ENCODE measurements at regions not wholly inside any gene's neighbourhood (a gene's known extent, or its start where the extent isn't known, plus 50 kb on each side); places are given as distances from the start of the nearest gene placed in this dataset.

GRCh38 chr20:4455996-4456395, 206.9 kb upstream of the ADRA1D start:
- Histone ChIP-seq H3K4me1 (ENCODE audit: low read depth) (peaks cover 14% of the 10 kb centered on the region), H3K27me3 (no peaks in the 10 kb centered on the region), H3K36me3 (no peaks in the 10 kb centered on the region), H3K4me3 (no peak overlapping the region), H3K27ac (no peak overlapping the region), H3K9me3 (ENCODE audit: low read depth) (no peaks in the 10 kb centered on the region)
- TF ChIP-seq CTCF (IDR thresholded peaks at IDR 0.05; ENCODE audit: low read depth, low read length) = no peak
- DNase-seq (ENCODE audit: low read depth in 1 of 2, low spot score in 1 of 2) = no peak

- H3K4me3 ChIP-seq = no peak overlapping the region
- no peaks in the 10 kb centered on the region for H3K27me3 ChIP-seq
- TF ChIP-seq CTCF (IDR thresholded peaks at IDR 0.05; ENCODE audit: low read depth, low read length) = no peak
- no peaks in the 10 kb centered on the region for H3K36me3 ChIP-seq
- no peak for DNase-seq (ENCODE audit: low read depth in 1 of 2, low spot score in 1 of 2)
- peaks cover 14% of the 10 kb centered on the region for H3K4me1 ChIP-seq (ENCODE audit: low read depth)
- no peak overlapping the region for H3K27ac ChIP-seq
- H3K9me3 ChIP-seq (ENCODE audit: low read depth) = no peaks in the 10 kb centered on the region
Observed at GRCh38 chr20:4455301-4455701, 206.2 kb upstream of the ADRA1D start.

- Histone ChIP-seq H3K27me3 (no peaks in the 10 kb centered on the region), H3K36me3 (no peaks in the 10 kb centered on the region), H3K4me3 (no peak overlapping the region)
Observed at GRCh38 chr20:4454111-4454510, 205.0 kb upstream of the ADRA1D start.

GRCh38 chr20:4453359-4453758, 204.3 kb upstream of the ADRA1D start:
- H3K9me3 ChIP-seq (ENCODE audit: low read depth) = no peaks in the 10 kb centered on the region
- H3K27me3 ChIP-seq = no peaks in the 10 kb centered on the region
- no peak for DNase-seq (ENCODE audit: low read depth in 1 of 2, low spot score in 1 of 2)
- H3K27ac ChIP-seq = no peak overlapping the region
- no peak overlapping the region for H3K4me3 ChIP-seq
- H3K4me1 ChIP-seq (ENCODE audit: low read depth) = peaks cover 20% of the 10 kb centered on the region
- no peak for TF ChIP-seq CTCF (IDR thresholded peaks at IDR 0.05; ENCODE audit: low read depth, low read length)
- no peaks in the 10 kb centered on the region for H3K36me3 ChIP-seq

More at GRCh38 chr20:4454111-4454510, 205.0 kb upstream of the ADRA1D start:
- Histone ChIP-seq H3K9me3 (ENCODE audit: low read depth) (no peaks in the 10 kb centered on the region), H3K4me1 (ENCODE audit: low read depth) (peaks cover 22% of the 10 kb centered on the region), H3K27ac (no peak overlapping the region)
- DNase-seq (ENCODE audit: low read depth in 1 of 2, low spot score in 1 of 2) = no peak
- no peak for TF ChIP-seq CTCF (IDR thresholded peaks at IDR 0.05; ENCODE audit: low read depth, low read length)

- H3K27me3 ChIP-seq = no peaks in the 10 kb centered on the region
- TF ChIP-seq CTCF (IDR thresholded peaks at IDR 0.05; ENCODE audit: low read depth, low read length) = no peak
Observed at GRCh38 chr20:4451487-4452081, 202.5 kb upstream of the ADRA1D start.

More at GRCh38 chr20:4451487-4452081, 202.5 kb upstream of the ADRA1D start:
- no peak overlapping the region for H3K4me3 ChIP-seq
- H3K36me3 ChIP-seq = no peaks in the 10 kb centered on the region
- no peak overlapping the region for H3K27ac ChIP-seq
- no peaks in the 10 kb centered on the region for H3K9me3 ChIP-seq (ENCODE audit: low read depth)
- DNase-seq (ENCODE audit: low read depth in 1 of 2, low spot score in 1 of 2) = no peak
- peaks cover 13% of the 10 kb centered on the region for H3K4me1 ChIP-seq (ENCODE audit: low read depth)
